ENCODE measurements at regions not wholly inside any gene's neighbourhood (a gene's known extent, or its start where the extent isn't known, plus 50 kb on each side); places are given as distances from the start of the nearest gene placed in this dataset.

DNA sequence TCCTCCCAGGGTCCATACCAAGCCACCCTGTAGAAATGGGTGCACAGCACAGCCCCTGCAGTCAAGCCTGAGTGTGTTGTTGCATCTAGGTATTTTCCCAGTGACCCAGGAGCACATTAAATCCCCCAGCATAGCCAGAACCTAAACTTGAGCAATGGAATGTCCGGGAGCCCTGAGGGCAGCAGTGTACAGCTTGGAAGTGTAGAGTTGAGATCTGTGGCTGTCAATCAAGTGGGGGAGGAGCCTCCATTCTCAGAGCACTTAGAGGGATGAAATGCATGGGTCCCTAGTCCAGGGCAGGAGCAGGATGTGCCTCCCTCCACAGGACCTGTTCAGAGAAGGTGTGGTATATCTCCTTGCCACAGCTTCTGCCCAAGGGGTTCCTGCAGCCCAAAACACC, 885.1 kb downstream of the CCSER2 start (continued):
- TF ChIP-seq, protein P1, sequence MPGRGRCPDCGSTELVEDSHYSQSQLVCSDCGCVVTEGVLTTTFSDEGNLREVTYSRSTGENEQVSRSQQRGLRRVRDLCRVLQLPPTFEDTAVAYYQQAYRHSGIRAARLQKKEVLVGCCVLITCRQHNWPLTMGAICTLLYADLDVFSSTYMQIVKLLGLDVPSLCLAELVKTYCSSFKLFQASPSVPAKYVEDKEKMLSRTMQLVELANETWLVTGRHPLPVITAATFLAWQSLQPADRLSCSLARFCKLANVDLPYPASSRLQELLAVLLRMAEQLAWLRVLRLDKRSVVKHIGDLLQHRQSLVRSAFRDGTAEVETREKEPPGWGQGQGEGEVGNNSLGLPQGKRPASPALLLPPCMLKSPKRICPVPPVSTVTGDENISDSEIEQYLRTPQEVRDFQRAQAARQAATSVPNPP (IDR thresholded peaks at IDR 0.05; ENCODE audit: borderline replicate concordance, insufficient read depth, insufficient read length), result no peak
- TF ChIP-seq, protein P2, sequence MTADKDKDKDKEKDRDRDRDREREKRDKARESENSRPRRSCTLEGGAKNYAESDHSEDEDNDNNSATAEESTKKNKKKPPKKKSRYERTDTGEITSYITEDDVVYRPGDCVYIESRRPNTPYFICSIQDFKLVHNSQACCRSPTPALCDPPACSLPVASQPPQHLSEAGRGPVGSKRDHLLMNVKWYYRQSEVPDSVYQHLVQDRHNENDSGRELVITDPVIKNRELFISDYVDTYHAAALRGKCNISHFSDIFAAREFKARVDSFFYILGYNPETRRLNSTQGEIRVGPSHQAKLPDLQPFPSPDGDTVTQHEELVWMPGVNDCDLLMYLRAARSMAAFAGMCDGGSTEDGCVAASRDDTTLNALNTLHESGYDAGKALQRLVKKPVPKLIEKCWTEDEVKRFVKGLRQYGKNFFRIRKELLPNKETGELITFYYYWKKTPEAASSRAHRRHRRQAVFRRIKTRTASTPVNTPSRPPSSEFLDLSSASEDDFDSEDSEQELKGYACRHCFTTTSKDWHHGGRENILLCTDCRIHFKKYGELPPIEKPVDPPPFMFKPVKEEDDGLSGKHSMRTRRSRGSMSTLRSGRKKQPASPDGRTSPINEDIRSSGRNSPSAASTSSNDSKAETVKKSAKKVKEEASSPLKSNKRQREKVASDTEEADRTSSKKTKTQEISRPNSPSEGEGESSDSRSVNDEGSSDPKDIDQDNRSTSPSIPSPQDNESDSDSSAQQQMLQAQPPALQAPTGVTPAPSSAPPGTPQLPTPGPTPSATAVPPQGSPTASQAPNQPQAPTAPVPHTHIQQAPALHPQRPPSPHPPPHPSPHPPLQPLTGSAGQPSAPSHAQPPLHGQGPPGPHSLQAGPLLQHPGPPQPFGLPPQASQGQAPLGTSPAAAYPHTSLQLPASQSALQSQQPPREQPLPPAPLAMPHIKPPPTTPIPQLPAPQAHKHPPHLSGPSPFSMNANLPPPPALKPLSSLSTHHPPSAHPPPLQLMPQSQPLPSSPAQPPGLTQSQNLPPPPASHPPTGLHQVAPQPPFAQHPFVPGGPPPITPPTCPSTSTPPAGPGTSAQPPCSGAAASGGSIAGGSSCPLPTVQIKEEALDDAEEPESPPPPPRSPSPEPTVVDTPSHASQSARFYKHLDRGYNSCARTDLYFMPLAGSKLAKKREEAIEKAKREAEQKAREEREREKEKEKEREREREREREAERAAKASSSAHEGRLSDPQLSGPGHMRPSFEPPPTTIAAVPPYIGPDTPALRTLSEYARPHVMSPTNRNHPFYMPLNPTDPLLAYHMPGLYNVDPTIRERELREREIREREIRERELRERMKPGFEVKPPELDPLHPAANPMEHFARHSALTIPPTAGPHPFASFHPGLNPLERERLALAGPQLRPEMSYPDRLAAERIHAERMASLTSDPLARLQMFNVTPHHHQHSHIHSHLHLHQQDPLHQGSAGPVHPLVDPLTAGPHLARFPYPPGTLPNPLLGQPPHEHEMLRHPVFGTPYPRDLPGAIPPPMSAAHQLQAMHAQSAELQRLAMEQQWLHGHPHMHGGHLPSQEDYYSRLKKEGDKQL (CRISPR knock-in tag; IDR thresholded peaks at IDR 0.05; ENCODE audit: borderline replicate concordance), result no peak

DNA sequence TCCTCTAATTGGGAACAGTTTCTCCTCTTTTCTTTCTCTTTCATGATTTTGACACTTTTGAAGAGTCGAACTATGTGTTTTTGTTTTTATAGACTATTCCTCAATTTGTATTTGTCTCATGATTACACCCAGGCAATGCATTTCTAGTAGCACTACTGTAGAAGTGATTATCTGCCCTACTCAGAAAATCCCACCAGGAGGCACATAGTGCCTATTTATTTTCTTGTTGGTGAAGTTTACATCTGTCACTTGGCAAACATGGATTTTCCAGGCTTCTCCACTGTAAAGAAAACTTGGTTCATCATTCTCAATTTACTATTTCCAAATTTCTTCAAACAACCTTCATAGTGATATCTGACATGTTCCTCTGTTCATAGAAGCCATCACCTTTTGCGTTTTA, 893.9 kb downstream of the CCSER2 start:
- H3K4me3 ChIP-seq, result no peak overlapping the region
- no peak overlapping the region for H2AFZ ChIP-seq (ENCODE audit: low read depth, low read length)
- WGBS (ENCODE audit: insufficient coverage, low coverage, missing lambda C conversion rate), result 0% methylated on average over 2 of the region's 2 CpGs
- no peaks in the 10 kb centered on the region for H3K9me1 ChIP-seq (ENCODE audit: control insufficient read depth, insufficient read depth, low read length)
- no peaks in the 10 kb centered on the region for H4K20me1 ChIP-seq (replicated peaks; ENCODE audit: control insufficient read depth, insufficient read depth, low read length)
- no peak overlapping the region for H3K4me2 ChIP-seq (ENCODE audit: insufficient read depth, low read length)
- no TSS peak for BruUV-seq (replicated peaks)
- H3K27ac ChIP-seq (ENCODE audit: extremely low read depth, low read depth, low read length), result no peak overlapping the region
- no peak for FAIRE-seq
- no peak for TF ChIP-seq ZNF274 (IDR thresholded peaks at IDR 0.05; ENCODE audit: borderline replicate concordance, low read depth, low read length)
- no peak for TF ChIP-seq CCNT2 (IDR thresholded peaks at IDR 0.05; ENCODE audit: borderline replicate concordance, extremely low read depth, insufficient read length, low read depth, low read length)
- no peak for TF ChIP-seq CEBPB (tag; IDR thresholded peaks at IDR 0.05)
- TF ChIP-seq, protein P3, sequence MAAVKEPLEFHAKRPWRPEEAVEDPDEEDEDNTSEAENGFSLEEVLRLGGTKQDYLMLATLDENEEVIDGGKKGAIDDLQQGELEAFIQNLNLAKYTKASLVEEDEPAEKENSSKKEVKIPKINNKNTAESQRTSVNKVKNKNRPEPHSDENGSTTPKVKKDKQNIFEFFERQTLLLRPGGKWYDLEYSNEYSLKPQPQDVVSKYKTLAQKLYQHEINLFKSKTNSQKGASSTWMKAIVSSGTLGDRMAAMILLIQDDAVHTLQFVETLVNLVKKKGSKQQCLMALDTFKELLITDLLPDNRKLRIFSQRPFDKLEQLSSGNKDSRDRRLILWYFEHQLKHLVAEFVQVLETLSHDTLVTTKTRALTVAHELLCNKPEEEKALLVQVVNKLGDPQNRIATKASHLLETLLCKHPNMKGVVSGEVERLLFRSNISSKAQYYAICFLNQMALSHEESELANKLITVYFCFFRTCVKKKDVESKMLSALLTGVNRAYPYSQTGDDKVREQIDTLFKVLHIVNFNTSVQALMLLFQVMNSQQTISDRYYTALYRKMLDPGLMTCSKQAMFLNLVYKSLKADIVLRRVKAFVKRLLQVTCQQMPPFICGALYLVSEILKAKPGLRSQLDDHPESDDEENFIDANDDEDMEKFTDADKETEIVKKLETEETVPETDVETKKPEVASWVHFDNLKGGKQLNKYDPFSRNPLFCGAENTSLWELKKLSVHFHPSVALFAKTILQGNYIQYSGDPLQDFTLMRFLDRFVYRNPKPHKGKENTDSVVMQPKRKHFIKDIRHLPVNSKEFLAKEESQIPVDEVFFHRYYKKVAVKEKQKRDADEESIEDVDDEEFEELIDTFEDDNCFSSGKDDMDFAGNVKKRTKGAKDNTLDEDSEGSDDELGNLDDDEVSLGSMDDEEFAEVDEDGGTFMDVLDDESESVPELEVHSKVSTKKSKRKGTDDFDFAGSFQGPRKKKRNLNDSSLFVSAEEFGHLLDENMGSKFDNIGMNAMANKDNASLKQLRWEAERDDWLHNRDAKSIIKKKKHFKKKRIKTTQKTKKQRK (IDR thresholded peaks at IDR 0.05; ENCODE audit: borderline replicate concordance, low read depth, low read length), result no peak
- TF ChIP-seq HNRNPH1 (optimal IDR thresholded peaks at IDR 0.05; ENCODE audit: low read depth, low read length), result no peak
- TF ChIP-seq WHSC1 (IDR thresholded peaks at IDR 0.05; ENCODE audit: low read length), result no peak
- no peaks in the 10 kb centered on the region for H3K4me1 ChIP-seq (replicated peaks in 1 of 2; ENCODE audit: control insufficient read depth in 2 of 2, insufficient read depth in 2 of 2, low read length in 2 of 2)
- no peak for ATAC-seq
- no peak for DNase-seq (ENCODE audit: extremely low read depth in 1 of 4, low spot score in 3 of 4)
- H3K36me3 ChIP-seq (ENCODE audit: control insufficient read depth, insufficient read depth, low read length), result no peaks in the 10 kb centered on the region
- H3K27me3 ChIP-seq (ENCODE audit: control insufficient read depth in 2 of 2, insufficient read depth in 2 of 2, low read length in 2 of 2), result no peaks in the 10 kb centered on the region
- CTCF ChIA-PET (ENCODE audit: low intra/inter-chr PET ratio), result no interaction called here
- POLR2A ChIA-PET, result no interaction called here
- no peak overlapping the region for H3K9ac ChIP-seq (ENCODE audit: insufficient read depth in 1 of 2, low read depth in 2 of 2, low read length in 2 of 2)
- no peaks in the 10 kb centered on the region for H3K79me2 ChIP-seq (ENCODE audit: control insufficient read depth, insufficient read depth, low read length)
- peaks cover 3% of the 10 kb centered on the region; the same call in 1 of the 2 replicates for H3K9me3 ChIP-seq (replicated peaks; ENCODE audit: control insufficient read depth, insufficient read depth, low read depth, low read length)
- intact Hi-C loops (cut with micrococcal nuclease) (no loop called here), in situ Hi-C loops (cut with MboI) (no loop called here)

All from K562 (cell line).